ENCODE measurements at regions not wholly inside any gene's neighbourhood (a gene's known extent, or its start where the extent isn't known, plus 50 kb on each side); places are given as distances from the start of the nearest gene placed in this dataset.

GRCh38 chr7:121810831-121811672, 61.9 kb upstream of the PTPRZ1 start:
- no peak for DNase-seq (ENCODE audit: low read depth in 4 of 4, low spot score in 3 of 4)

GRCh38 chr7:121807078-121807477, 65.9 kb upstream of the PTPRZ1 start:
- DNase-seq (ENCODE audit: low read depth in 4 of 4, low spot score in 3 of 4) = no peak

- DNase-seq (ENCODE audit: low read depth in 4 of 4, low spot score in 3 of 4) = no peak
These were observed 69.9 kb upstream of the PTPRZ1 start for GRCh38 chr7:121803039-121803438.

- DNase-seq (ENCODE audit: low read depth in 4 of 4, low spot score in 3 of 4) = no peak
These were observed 71.9 kb upstream of the PTPRZ1 start for GRCh38 chr7:121800916-121801675.

- DNase-seq (ENCODE audit: low read depth in 4 of 4, low spot score in 3 of 4) = no peak
These were observed 74.1 kb upstream of the PTPRZ1 start for GRCh38 chr7:121798896-121799295.

GRCh38 chr7:121798453-121798840, 74.5 kb upstream of the PTPRZ1 start:
- DNase-seq (ENCODE audit: low read depth in 4 of 4, low spot score in 3 of 4) = no peak

- DNase-seq (ENCODE audit: low read depth in 4 of 4, low spot score in 3 of 4) = no peak
These were observed 75.1 kb upstream of the PTPRZ1 start for GRCh38 chr7:121797657-121798452.

- no peak for DNase-seq (ENCODE audit: low read depth in 4 of 4, low spot score in 3 of 4)
These were observed 75.9 kb upstream of the PTPRZ1 start for GRCh38 chr7:121796936-121797656.

- DNase-seq (ENCODE audit: low read depth in 4 of 4, low spot score in 3 of 4) = no peak
These were observed 76.6 kb upstream of the PTPRZ1 start for GRCh38 chr7:121796381-121796780.

GRCh38 chr7:121795736-121796135, 77.2 kb upstream of the PTPRZ1 start:
- DNase-seq (ENCODE audit: low read depth in 4 of 4, low spot score in 3 of 4) = no peak

- DNase-seq (ENCODE audit: low read depth in 4 of 4, low spot score in 3 of 4) = no peak
These were observed 79.2 kb upstream of the PTPRZ1 start for GRCh38 chr7:121793716-121794115.

- DNase-seq (ENCODE audit: low read depth in 4 of 4, low spot score in 3 of 4) = no peak
These were observed 95.3 kb upstream of the PTPRZ1 start for GRCh38 chr7:121777672-121778071.

GRCh38 chr7:121774563-121774962, 98.4 kb upstream of the PTPRZ1 start:
- no peak for DNase-seq (ENCODE audit: low read depth in 4 of 4, low spot score in 3 of 4)

GRCh38 chr7:121766676-121767075, 106.3 kb upstream of the PTPRZ1 start:
- DNase-seq (ENCODE audit: low read depth in 4 of 4, low spot score in 3 of 4) = no peak

GRCh38 chr7:121761399-121761798, 111.6 kb upstream of the PTPRZ1 start:
- DNase-seq (ENCODE audit: low read depth in 4 of 4, low spot score in 3 of 4) = no peak

- DNase-seq (ENCODE audit: low read depth in 4 of 4, low spot score in 3 of 4) = no peak
These were observed 117.0 kb upstream of the PTPRZ1 start for GRCh38 chr7:121755818-121756552.

- no peak for DNase-seq (ENCODE audit: low read depth in 4 of 4, low spot score in 3 of 4)
These were observed 117.7 kb upstream of the PTPRZ1 start for GRCh38 chr7:121755286-121755685.

GRCh38 chr7:121753944-121754343, 119.0 kb upstream of the PTPRZ1 start:
- DNase-seq (ENCODE audit: low read depth in 4 of 4, low spot score in 3 of 4) = no peak

GRCh38 chr7:121752706-121753105, 120.3 kb upstream of the PTPRZ1 start:
- no peak for DNase-seq (ENCODE audit: low read depth in 4 of 4, low spot score in 3 of 4)

GRCh38 chr7:121748546-121748945, 124.4 kb upstream of the PTPRZ1 start:
- DNase-seq (ENCODE audit: low read depth in 4 of 4, low spot score in 3 of 4) = no peak
